ENCODE measurements at regions not wholly inside any gene's neighbourhood (a gene's known extent, or its start where the extent isn't known, plus 50 kb on each side); places are given as distances from the start of the nearest gene placed in this dataset.

GRCh38 chr2:234436482-234436837 lies 60.4 kb downstream of the ARL4C start:
- H3K4me1 ChIP-seq (ENCODE audit: insufficient read depth, low read length), result no peaks in the 10 kb centered on the region; the same call in 1 of the 2 replicates
- peaks cover 2% of the 10 kb centered on the region for H3K23me2 ChIP-seq (ENCODE audit: insufficient read length, low read depth, low read length, poor library complexity, severe bottlenecking)
- H3K79me1 ChIP-seq (ENCODE audit: insufficient read depth, low read depth, low read length, poor library complexity, severe bottlenecking), result no peaks in the 10 kb centered on the region
- no peaks in the 10 kb centered on the region for H3K79me2 ChIP-seq (ENCODE audit: insufficient read depth, low read length)
- peaks cover 22 to 33% of the 10 kb centered on the region in 2 experiments for H3K4me1 Mint-ChIP-seq
- H2BK15ac ChIP-seq (ENCODE audit: low read depth, low read length), result no peak overlapping the region
- H3K4ac ChIP-seq (ENCODE audit: low read depth, low read length), result no peak overlapping the region
- no peak overlapping the region for H3K56ac ChIP-seq (ENCODE audit: insufficient read length, low read depth, low read length)
- H3K4me3 Mint-ChIP-seq, result no peak overlapping the region
- TF ChIP-seq, protein P1, sequence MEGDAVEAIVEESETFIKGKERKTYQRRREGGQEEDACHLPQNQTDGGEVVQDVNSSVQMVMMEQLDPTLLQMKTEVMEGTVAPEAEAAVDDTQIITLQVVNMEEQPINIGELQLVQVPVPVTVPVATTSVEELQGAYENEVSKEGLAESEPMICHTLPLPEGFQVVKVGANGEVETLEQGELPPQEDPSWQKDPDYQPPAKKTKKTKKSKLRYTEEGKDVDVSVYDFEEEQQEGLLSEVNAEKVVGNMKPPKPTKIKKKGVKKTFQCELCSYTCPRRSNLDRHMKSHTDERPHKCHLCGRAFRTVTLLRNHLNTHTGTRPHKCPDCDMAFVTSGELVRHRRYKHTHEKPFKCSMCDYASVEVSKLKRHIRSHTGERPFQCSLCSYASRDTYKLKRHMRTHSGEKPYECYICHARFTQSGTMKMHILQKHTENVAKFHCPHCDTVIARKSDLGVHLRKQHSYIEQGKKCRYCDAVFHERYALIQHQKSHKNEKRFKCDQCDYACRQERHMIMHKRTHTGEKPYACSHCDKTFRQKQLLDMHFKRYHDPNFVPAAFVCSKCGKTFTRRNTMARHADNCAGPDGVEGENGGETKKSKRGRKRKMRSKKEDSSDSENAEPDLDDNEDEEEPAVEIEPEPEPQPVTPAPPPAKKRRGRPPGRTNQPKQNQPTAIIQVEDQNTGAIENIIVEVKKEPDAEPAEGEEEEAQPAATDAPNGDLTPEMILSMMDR (conservative IDR thresholded peaks at IDR 0.05), result no peak
- peaks cover 19% of the 10 kb centered on the region for H3K27me3 Mint-ChIP-seq (ENCODE audit: low read depth)
- H3T11ph ChIP-seq (ENCODE audit: low read length), result no peak overlapping the region
- no peak overlapping the region for H2AK5ac ChIP-seq (ENCODE audit: insufficient read length, low read length)
- no peak overlapping the region for H2BK12ac ChIP-seq (ENCODE audit: insufficient read length, low read depth, low read length)
- no peak overlapping the region for H2AFZ ChIP-seq (ENCODE audit: low read length)
- no peaks in the 10 kb centered on the region for H3K27me3 ChIP-seq (ENCODE audit: insufficient read depth, low read length)
- H2BK20ac ChIP-seq (ENCODE audit: low read depth, low read length, poor library complexity, severe bottlenecking), result no peak overlapping the region
- H3K9me3 ChIP-seq (ENCODE audit: control insufficient read depth, low read depth, low read length), result no peaks in the 10 kb centered on the region
- H3K9me3 Mint-ChIP-seq, result peaks cover 0 to 7% of the 10 kb centered on the region in 2 experiments; a peak in 1 of 5 replicates
- H3K14ac ChIP-seq (ENCODE audit: insufficient read depth, low read length), result no peak overlapping the region
- peaks cover 0 to 1% (median 0%) of the 10 kb centered on the region in 3 experiments; a peak in 1 of 7 replicates for H3K36me3 Mint-ChIP-seq (ENCODE audit: insufficient read depth in 1 of 3, low read depth in 3 of 3)
- no peak overlapping the region for H3K4me2 ChIP-seq (ENCODE audit: insufficient read depth, insufficient read length, low read length)
- H3K23ac ChIP-seq (ENCODE audit: insufficient read length, low read depth, low read length), result no peak overlapping the region
- H2BK5ac ChIP-seq (ENCODE audit: insufficient read length, low read length), result no peak overlapping the region
- H4K91ac ChIP-seq (ENCODE audit: insufficient read length, low read depth, low read length), result no peak overlapping the region
- no peak overlapping the region for H2BK120ac ChIP-seq (ENCODE audit: low read depth, low read length, poor library complexity, severe bottlenecking)
- no peak overlapping the region for H3K27ac Mint-ChIP-seq
- H3K27ac ChIP-seq (ENCODE audit: insufficient read length, low read depth, low read length), result no peak overlapping the region
- WGBS (ENCODE audit: extremely low coverage, insufficient read length, low lambda C conversion rate), result no CpG with 5 or more reads among the region's 6 CpGs
- H4K20me1 ChIP-seq (ENCODE audit: control insufficient read depth, insufficient read depth, insufficient read length), result no peaks in the 10 kb centered on the region
- no peak overlapping the region for H3K9ac ChIP-seq (ENCODE audit: extremely low read depth, insufficient read length, low read length)
- H4K8ac ChIP-seq (replicated peaks; ENCODE audit: insufficient read length, low read depth, low read length), result no peak overlapping the region
- no peak for DNase-seq
- H3K18ac ChIP-seq (ENCODE audit: insufficient read length, low read depth, low read length), result no peak overlapping the region
- no peak overlapping the region for H4K5ac ChIP-seq (ENCODE audit: insufficient read length, low read depth, low read length)

Measured in H9 (cell line).